ENCODE measurements at regions not wholly inside any gene's neighbourhood (a gene's known extent, or its start where the extent isn't known, plus 50 kb on each side); places are given as distances from the start of the nearest gene placed in this dataset.

DNA sequence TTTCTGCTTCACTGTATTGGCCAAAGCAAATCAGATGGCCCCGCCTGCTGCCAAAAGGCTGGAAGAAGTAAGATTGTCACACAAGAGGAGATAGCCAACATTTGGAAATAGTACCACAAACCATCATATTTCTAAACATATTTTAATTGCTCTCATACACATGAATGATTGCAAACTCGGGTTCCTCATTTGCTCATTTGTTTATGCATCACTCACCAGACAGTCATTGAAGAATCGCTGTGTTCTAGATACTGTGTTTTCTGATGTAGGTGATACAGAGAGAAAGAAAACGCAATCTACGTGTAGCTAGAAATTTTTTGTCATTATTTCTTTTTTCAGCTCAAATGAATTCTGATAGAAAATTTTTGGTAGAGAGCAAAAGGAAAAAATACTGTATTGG lies 1103.4 kb downstream of the TSN start:
- Histone ChIP-seq H3K23me2 (ENCODE audit: low read depth, low read length) (peaks cover 5% of the 10 kb centered on the region; the same call in 1 of the 2 replicates), H3K4me2 (ENCODE audit: insufficient read depth in 1 of 2, low read depth in 2 of 2, low read length in 2 of 2) (no peak overlapping the region), H3K36me3 (ENCODE audit: control insufficient read depth in 2 of 4, insufficient read depth in 4 of 4, low read length in 3 of 4) (no peaks in the 10 kb centered on the region), H2BK15ac (ENCODE audit: low read length) (no peak overlapping the region), H2BK5ac (ENCODE audit: low read depth, low read length) (no peak overlapping the region), H3K27ac (ENCODE audit: low read depth, low read length) (no peak overlapping the region), H2BK12ac (ENCODE audit: low read depth, low read length) (peak overlapping the region; percentile 86; the same call in 1 of the 2 replicates), H4K20me1 (replicated peaks in 1 of 2; ENCODE audit: control insufficient read depth in 1 of 2, insufficient read depth in 2 of 2, low read length in 2 of 2) (peaks cover 0 to 5% of the 10 kb centered on the region in 2 experiments), H2AFZ (ENCODE audit: low read length) (no peak overlapping the region), H3K9me3 (ENCODE audit: insufficient read depth in 2 of 2, low read depth in 1 of 2, low read length in 1 of 2) (no peaks in the 10 kb centered on the region), H3K4ac (replicated peaks; ENCODE audit: insufficient read length, low read depth, low read length) (no peak overlapping the region), H2BK20ac (ENCODE audit: low read length) (no peak overlapping the region), H2AK5ac (ENCODE audit: low read depth, low read length) (peak overlapping the region; percentile 53; the same call in 1 of the 2 replicates), H3K79me2 (ENCODE audit: control insufficient read depth in 1 of 2, insufficient read depth in 2 of 2, low read length in 2 of 2) (no peaks in the 10 kb centered on the region), H4K8ac (ENCODE audit: extremely low read depth, insufficient read depth, low read length) (no peak overlapping the region), H3K4me1 (replicated peaks in 1 of 4; ENCODE audit: control insufficient read depth in 3 of 4, insufficient read depth in 4 of 4, low read length in 3 of 4) (no peaks in the 10 kb centered on the region; a peak in 1 of 7 replicates), H3K23ac (ENCODE audit: insufficient read length) (no peak overlapping the region), H3K18ac (ENCODE audit: extremely low read depth, low read length) (no peak overlapping the region), H4K91ac (replicated peaks; ENCODE audit: insufficient read length, low read length) (no peak overlapping the region), H3K56ac (replicated peaks; ENCODE audit: insufficient read length, low read depth, low read length) (no peak overlapping the region), H4K5ac (ENCODE audit: insufficient read length, low read depth, low read length) (no peak overlapping the region), H3K27me3 (replicated peaks in 1 of 4; ENCODE audit: control insufficient read depth in 3 of 4, extremely low read depth in 1 of 4, insufficient read depth in 3 of 4, low read length in 3 of 4) (no peaks in the 10 kb centered on the region), H3K14ac (ENCODE audit: insufficient read length) (no peak overlapping the region), H3K9ac (replicated peaks in 1 of 4; ENCODE audit: extremely low read depth in 1 of 4, low read depth in 3 of 4, low read length in 3 of 4) (no peak overlapping the region), H3K4me3 (ENCODE audit: extremely low read depth in 1 of 4, insufficient read depth in 2 of 4, low read depth in 3 of 4, low read length in 4 of 4) (no peak overlapping the region), H2BK120ac (replicated peaks; ENCODE audit: low read depth, low read length) (no peak overlapping the region), H3K79me1 (ENCODE audit: low read depth, low read length) (no peaks in the 10 kb centered on the region)
- ChIA-PET POLR2A (ENCODE audit: partially characterized antibody) (no interaction called here), CTCF (ENCODE audit: partially characterized antibody) (no interaction called here)
- WGBS, 2 experiments (ENCODE audit: extremely low coverage in 1 of 2, insufficient coverage in 1 of 2, insufficient read length in 1 of 2, insufficient replicate concordance in 2 of 2, low coverage in 1 of 2, low lambda C conversion rate in 2 of 2, missing lambda C conversion rate in 1 of 2) = 96% methylated on average over 5 of the region's 5 CpGs; no CpG with 5 or more reads in 1 of the 2 experiments
- FAIRE-seq (no peak), DNase-seq (ENCODE audit: low read depth in 1 of 2, low spot score in 2 of 2) (no peak)
- TF ChIP-seq USF2 (IDR thresholded peaks at IDR 0.05; ENCODE audit: low read length) (no peak), POLR2A (IDR thresholded peaks at IDR 0.05; ENCODE audit: control extremely low read depth in 1 of 2, low read depth in 2 of 2, low read length in 2 of 2) (no peak), CHD2 (IDR thresholded peaks at IDR 0.05; ENCODE audit: low read length) (no peak), KDM5A (IDR thresholded peaks at IDR 0.05; ENCODE audit: low read length) (no peak), SIX5 (IDR thresholded peaks at IDR 0.05; ENCODE audit: low read depth, low read length) (no peak), SP1 (IDR thresholded peaks at IDR 0.05; ENCODE audit: low read depth, low read length) (no peak), ATF3 (IDR thresholded peaks at IDR 0.05; ENCODE audit: insufficient read depth, low read depth, low read length) (no peak), CBX5 (IDR thresholded peaks at IDR 0.05; ENCODE audit: low read depth, low read length) (no peak), SIN3A (conservative IDR thresholded peaks at IDR 0.05 in 1 of 2, IDR thresholded peaks at IDR 0.05 in 1 of 2; ENCODE audit: low read depth in 1 of 2, low read length in 2 of 2) (no peak), HDAC6 (IDR thresholded peaks at IDR 0.05; ENCODE audit: low read depth, low read length) (no peak), TAF1 (IDR thresholded peaks at IDR 0.05; ENCODE audit: low read depth, low read length) (no peak)
